GM12873 (cell line): ENCODE measurements at regions not wholly inside any gene's neighbourhood (a gene's known extent, or its start where the extent isn't known, plus 50 kb on each side); places are given as distances from the start of the nearest gene placed in this dataset.

Experiments used
- TF ChIP-seq, protein P1 (sequence below): IDR thresholded peaks from 2 replicates; pipeline ENCODE4 v1.5.1; 2012; ENCODE audit warnings: low read depth, mild to moderate bottlenecking, moderate library complexity, low read length, control low read depth; ENCODE audit not compliant: insufficient read depth; ENCODE audit errors: missing control alignments

DNA sequence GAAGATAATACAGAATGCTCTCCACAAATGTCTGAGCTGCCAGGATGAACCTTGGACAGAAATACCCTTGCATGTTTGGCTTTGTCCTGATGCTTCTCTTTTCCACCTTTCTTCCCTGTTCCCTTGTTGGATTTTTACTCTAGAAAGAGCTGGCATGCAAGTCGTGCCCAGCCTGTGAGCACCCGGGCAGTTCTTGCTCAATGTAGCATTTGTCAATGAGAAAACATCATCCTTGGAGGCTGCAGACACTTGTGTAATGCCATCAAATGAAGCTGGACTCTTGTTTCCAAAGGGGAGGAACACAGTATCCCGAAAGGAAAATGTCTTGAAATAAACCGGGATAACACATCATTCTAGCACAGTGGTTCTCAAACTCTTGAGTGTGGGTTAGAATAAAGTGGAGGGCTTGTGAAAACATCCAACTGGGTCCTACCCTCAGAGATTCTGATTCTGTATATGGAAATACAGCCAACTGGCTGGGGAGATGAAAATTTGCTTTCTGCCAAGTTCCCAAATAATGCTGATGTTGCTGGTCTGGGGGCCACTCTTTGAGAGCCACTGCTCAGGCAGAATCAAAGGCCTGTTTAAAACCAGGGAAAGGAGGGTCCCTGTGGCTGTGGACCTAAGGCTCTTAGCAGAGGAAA is 237.2 kb downstream of the SPATA18 start:
- TF ChIP-seq, protein P1, sequence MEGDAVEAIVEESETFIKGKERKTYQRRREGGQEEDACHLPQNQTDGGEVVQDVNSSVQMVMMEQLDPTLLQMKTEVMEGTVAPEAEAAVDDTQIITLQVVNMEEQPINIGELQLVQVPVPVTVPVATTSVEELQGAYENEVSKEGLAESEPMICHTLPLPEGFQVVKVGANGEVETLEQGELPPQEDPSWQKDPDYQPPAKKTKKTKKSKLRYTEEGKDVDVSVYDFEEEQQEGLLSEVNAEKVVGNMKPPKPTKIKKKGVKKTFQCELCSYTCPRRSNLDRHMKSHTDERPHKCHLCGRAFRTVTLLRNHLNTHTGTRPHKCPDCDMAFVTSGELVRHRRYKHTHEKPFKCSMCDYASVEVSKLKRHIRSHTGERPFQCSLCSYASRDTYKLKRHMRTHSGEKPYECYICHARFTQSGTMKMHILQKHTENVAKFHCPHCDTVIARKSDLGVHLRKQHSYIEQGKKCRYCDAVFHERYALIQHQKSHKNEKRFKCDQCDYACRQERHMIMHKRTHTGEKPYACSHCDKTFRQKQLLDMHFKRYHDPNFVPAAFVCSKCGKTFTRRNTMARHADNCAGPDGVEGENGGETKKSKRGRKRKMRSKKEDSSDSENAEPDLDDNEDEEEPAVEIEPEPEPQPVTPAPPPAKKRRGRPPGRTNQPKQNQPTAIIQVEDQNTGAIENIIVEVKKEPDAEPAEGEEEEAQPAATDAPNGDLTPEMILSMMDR = no peak

DNA sequence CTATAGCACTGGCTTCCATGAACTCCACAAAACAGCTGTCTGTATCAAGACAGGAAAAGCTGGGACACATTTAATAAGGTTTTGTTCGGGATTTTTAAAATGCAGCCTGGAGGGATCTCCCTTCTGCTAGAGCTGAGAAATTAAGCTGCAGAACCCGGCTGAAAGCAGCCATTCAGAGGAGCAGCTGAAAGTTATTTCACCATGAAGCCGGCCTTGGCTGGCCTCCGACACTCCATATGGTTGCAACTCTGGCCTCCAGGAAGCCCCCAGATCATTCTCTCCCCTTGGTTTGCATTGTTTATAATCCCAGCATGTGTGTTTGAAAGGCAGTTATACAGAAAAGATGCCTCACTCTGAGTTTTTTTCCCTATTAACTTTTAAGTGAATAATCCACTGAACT is 239.4 kb downstream of the SPATA18 start:
- TF ChIP-seq, protein P1 = no peak

DNA sequence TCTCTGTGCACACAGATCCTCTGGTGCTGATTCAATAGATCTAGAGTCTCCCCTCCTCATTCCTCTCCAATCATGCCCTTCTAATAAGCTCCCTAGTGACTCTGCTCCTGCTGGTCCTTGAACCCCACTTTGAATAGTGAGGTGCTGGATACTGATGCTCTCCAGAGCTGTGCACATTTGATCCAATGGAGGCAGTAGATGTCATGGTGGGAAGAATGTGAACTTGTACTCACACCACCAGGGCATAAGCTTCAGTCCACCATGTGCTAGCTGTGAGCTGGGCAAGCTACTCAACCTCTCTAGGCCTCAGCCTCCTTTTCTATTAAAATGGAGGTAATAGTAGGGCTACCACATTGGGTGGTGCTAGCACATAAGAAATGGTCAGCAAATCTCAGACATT is 241.1 kb downstream of the SPATA18 start:
- TF ChIP-seq, protein P1 = no peak

DNA sequence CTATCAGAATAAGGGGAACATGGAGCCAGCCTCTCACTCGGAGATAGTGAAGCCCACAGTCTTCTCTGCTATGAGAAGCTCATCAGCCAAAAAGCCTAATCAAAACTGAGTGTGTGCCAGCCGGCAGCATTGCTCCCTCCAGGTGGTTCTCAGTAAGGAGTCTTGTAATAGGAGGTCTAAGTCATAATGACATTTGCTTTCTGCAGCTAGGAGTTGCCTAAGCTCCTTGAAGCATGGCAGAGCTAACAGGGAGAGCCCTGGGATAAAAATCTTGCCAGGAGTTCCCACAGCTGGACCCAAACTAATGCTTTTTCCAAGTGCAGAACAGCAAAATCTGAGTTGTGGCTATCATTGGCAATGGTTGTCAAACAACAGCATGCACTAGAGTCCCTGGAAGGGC is 245.2 kb downstream of the SPATA18 start:
- TF ChIP-seq, protein P1 = no peak

DNA sequence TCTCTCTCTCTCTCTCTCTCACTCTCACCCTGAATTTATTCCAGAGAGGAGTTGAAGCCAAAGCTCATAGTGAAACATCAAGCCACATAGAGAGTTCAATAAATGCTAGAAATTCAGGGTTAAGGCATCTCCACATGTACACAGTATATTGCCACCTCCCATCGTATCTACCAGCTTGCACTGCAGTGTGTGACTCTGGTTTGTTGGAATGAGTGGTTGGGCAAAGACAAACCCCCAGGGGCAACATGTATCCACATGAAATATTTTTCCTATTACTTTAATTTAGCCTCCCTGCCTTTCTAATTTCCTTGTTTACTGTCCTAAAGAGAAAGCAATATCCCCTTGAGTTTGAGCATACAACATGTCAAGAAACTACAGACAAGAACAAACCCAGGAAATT is 247.3 kb downstream of the SPATA18 start:
- TF ChIP-seq, protein P1 = no peak

DNA sequence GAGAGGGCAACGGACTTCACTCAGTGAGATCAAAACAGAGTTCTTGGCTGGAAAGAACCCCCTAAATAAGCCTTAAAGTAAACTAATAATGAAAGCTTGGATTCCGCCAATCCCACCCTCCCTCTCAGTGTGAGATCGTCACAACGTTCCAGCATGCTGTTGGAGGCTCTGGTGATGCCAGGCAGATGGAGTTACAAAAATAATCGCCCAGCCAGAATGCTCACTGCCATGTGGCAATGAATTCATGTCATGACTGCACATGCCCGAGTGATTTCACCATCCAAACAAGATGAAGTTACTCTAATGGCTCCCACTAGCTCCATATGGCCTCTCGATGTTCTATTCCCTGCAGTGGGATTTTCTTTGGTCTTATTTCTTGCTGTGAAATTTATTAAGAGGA is 248.0 kb downstream of the SPATA18 start:
- TF ChIP-seq, protein P1 = no peak

DNA sequence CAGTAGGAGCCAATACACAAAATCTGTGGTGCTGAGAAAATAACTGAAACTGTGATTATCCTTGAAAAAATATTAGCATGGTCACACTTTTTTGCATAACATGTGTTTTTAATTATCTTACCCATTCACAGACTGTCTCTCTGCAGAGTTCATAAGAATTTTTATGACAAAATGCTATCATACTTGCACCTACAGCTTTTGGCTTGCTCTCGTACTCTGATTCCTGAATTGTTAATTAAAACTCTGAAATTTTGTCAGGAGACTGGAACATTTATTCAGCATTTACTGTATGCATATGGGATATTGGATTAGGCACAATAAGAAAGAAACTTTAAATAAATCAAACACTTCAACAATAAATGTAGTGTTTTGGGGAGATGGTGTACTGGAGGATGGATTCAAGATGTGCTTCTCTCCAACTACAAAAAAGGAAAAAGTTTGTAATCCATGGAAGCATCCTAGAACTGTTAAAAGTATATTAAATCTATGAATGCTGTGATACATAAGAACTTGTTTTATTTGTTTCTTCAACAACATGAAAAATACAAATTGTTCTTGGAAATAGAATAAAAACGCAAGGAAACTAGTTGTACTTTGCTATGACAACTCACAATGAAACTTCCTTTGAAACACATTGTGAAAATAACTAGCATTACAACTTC is 260.5 kb downstream of the SPATA18 start:
- TF ChIP-seq, protein P1 = no peak
